Activated CD4-positive, alpha-beta T cell treated with anti-CD3 and anti-CD28 coated beads, Interleukin-2, amount 10 ng/mL, durations not matched to agents 7 days and 5 days (primary cell): ENCODE measurements at regions not wholly inside any gene's neighbourhood (a gene's known extent, or its start where the extent isn't known, plus 50 kb on each side); places are given as distances from the start of the nearest gene placed in this dataset.
"Not testable (repeated sequence)": the region's sequence is repeated elsewhere in the genome, so short reads cannot be mapped to it uniquely, and the experiment has no call there.

ENCODE experiments used
- CTCF ChIA-PET: fragments of 350-600 bp; sonication (Branson Sonifier 250); formaldehyde crosslinking; loops from one replicate; lab custom pipeline; 2021; ENCODE audit warnings: antibody characterized with exemption; lab: Charles Lee
- POLR2A ChIA-PET: fragments of 350-600 bp; sonication (Branson Sonifier 250); formaldehyde crosslinking; loops from one replicate; lab custom pipeline; 2021; ENCODE audit warnings: antibody characterized with exemption; lab: Charles Lee
- DNase-seq: peaks from one replicate; pipeline ENCODE4 v3.0.0-alpha.2; 2020
- H3K27ac Mint-ChIP-seq: one replicate; pipeline ENCODE4 v1.8.0; 2021; ENCODE audit warnings: mild to moderate bottlenecking, moderate library complexity, mixed read lengths
- H3K27me3 Mint-ChIP-seq: one replicate; pipeline ENCODE4 v1.8.0; 2021; ENCODE audit warnings: mixed read lengths
- H3K36me3 Mint-ChIP-seq: one replicate; pipeline ENCODE4 v1.8.0; 2021; ENCODE audit warnings: low read depth, mixed read lengths
- H3K4me1 Mint-ChIP-seq: one replicate; pipeline ENCODE4 v1.8.0; 2021; ENCODE audit warnings: mixed read lengths
- H3K4me3 Mint-ChIP-seq: one replicate; pipeline ENCODE4 v1.8.0; 2021; ENCODE audit warnings: mild to moderate bottlenecking, moderate library complexity, mixed read lengths
- H3K9me3 Mint-ChIP-seq: one replicate; pipeline ENCODE4 v1.8.0; 2021; ENCODE audit warnings: mixed read lengths

- DNase-seq: no peak
- peaks cover 13% of the 10 kb centered on the region for H3K27me3 Mint-ChIP-seq
- H3K27ac Mint-ChIP-seq: no peak overlapping the region
- no peak overlapping the region for H3K4me3 Mint-ChIP-seq
- ChIA-PET POLR2A (no interaction called here), CTCF (no interaction called here)
- no peaks in the 10 kb centered on the region for H3K4me1 Mint-ChIP-seq
- no peaks in the 10 kb centered on the region for H3K9me3 Mint-ChIP-seq
- H3K36me3 Mint-ChIP-seq: no peaks in the 10 kb centered on the region
Observed at GRCh38 chr19:34085336-34085735, 87.0 kb upstream of the LSM14A start.

- no peaks in the 10 kb centered on the region for H3K9me3 Mint-ChIP-seq
- H3K36me3 Mint-ChIP-seq: no peaks in the 10 kb centered on the region
- no peak overlapping the region for H3K4me3 Mint-ChIP-seq
- H3K4me1 Mint-ChIP-seq: no peaks in the 10 kb centered on the region
- H3K27ac Mint-ChIP-seq: no peak overlapping the region
- peaks cover 2% of the 10 kb centered on the region for H3K27me3 Mint-ChIP-seq
- DNase-seq: no peak
- ChIA-PET POLR2A (no interaction called here), CTCF (interaction anchor here (1.7 kb wide), 1 partner anchor 8 kb away, joined by 6 read pairs; no protein-coding TSS in a partner anchor)
Observed at GRCh38 chr19:34088292-34088691, 84.0 kb upstream of the LSM14A start.

GRCh38 chr19:34089566-34089965, 82.7 kb upstream of the LSM14A start:
- POLR2A ChIA-PET: no interaction called here
- peaks cover 2% of the 10 kb centered on the region for H3K27me3 Mint-ChIP-seq
- CTCF ChIA-PET: interaction anchor here (0.6 to 1.7 kb wide), 3 partner anchors 147 to 1483 kb away, joined by 3 to 10 read pairs (median 3); no protein-coding TSS in a partner anchor
- no peak overlapping the region for H3K4me3 Mint-ChIP-seq
- no peaks in the 10 kb centered on the region for H3K36me3 Mint-ChIP-seq
- H3K4me1 Mint-ChIP-seq: no peaks in the 10 kb centered on the region
- H3K27ac Mint-ChIP-seq: no peak overlapping the region
- no peak for DNase-seq
- H3K9me3 Mint-ChIP-seq: no peaks in the 10 kb centered on the region

GRCh38 chr19:34094960-34095359, 77.3 kb upstream of the LSM14A start:
- CTCF ChIA-PET: interaction anchor here (0.6 kb wide), 1 partner anchor 246 kb away, joined by 5 read pairs; no protein-coding TSS in a partner anchor
- Mint-ChIP-seq H3K4me3 (no peak overlapping the region), H3K27ac (no peak overlapping the region), H3K27me3 (peaks cover 11% of the 10 kb centered on the region), H3K9me3 (no peaks in the 10 kb centered on the region), H3K36me3 (no peaks in the 10 kb centered on the region), H3K4me1 (no peaks in the 10 kb centered on the region)
- POLR2A ChIA-PET: no interaction called here
- no peak for DNase-seq

GRCh38 chr19:34095411-34095810, 76.9 kb upstream of the LSM14A start:
- H3K27ac Mint-ChIP-seq, POLR2A ChIA-PET, H3K9me3 Mint-ChIP-seq, H3K4me3 Mint-ChIP-seq, DNase-seq, H3K4me1 Mint-ChIP-seq, H3K36me3 Mint-ChIP-seq: not testable (repeated sequence)
- CTCF ChIA-PET: interaction anchor here (1.1 to 1.8 kb wide), 2 partner anchors 8 to 317 kb away, joined by 6 to 20 read pairs; no protein-coding TSS in a partner anchor
- H3K27me3 Mint-ChIP-seq: peaks cover 15% of the 10 kb centered on the region

GRCh38 chr19:34096020-34096915, 76.0 kb upstream of the LSM14A start:
- H3K36me3 Mint-ChIP-seq: no peaks in the 10 kb centered on the region
- H3K27ac Mint-ChIP-seq: no peak overlapping the region
- DNase-seq: peak; percentile 12
- H3K27me3 Mint-ChIP-seq: peaks cover 15% of the 10 kb centered on the region
- no peaks in the 10 kb centered on the region for H3K4me1 Mint-ChIP-seq
- H3K4me3 Mint-ChIP-seq: no peak overlapping the region
- no peaks in the 10 kb centered on the region for H3K9me3 Mint-ChIP-seq
- ChIA-PET CTCF (interaction anchor here (1.1 to 1.8 kb wide), 4 partner anchors 9 to 318 kb away, joined by 3 to 20 read pairs (median 4); no protein-coding TSS in a partner anchor), POLR2A (no interaction called here)

- no peak overlapping the region for H3K4me3 Mint-ChIP-seq
- H3K9me3 Mint-ChIP-seq: no peaks in the 10 kb centered on the region
- no peak overlapping the region for H3K27ac Mint-ChIP-seq
- no peaks in the 10 kb centered on the region for H3K4me1 Mint-ChIP-seq
- ChIA-PET POLR2A (no interaction called here), CTCF (interaction anchor here (0.6 kb wide), 1 partner anchor 24 kb away, joined by 3 read pairs; no protein-coding TSS in a partner anchor)
- peaks cover 5% of the 10 kb centered on the region for H3K27me3 Mint-ChIP-seq
- no peaks in the 10 kb centered on the region for H3K36me3 Mint-ChIP-seq
- no peak for DNase-seq
Observed at GRCh38 chr19:34104096-34104495, 68.2 kb upstream of the LSM14A start.

GRCh38 chr19:34104557-34104956, 67.7 kb upstream of the LSM14A start:
- no peaks in the 10 kb centered on the region for H3K4me1 Mint-ChIP-seq
- H3K27ac Mint-ChIP-seq: no peak overlapping the region
- no peaks in the 10 kb centered on the region for H3K36me3 Mint-ChIP-seq
- DNase-seq: no peak
- ChIA-PET POLR2A (no interaction called here), CTCF (no interaction called here)
- H3K4me3 Mint-ChIP-seq: no peak overlapping the region
- H3K9me3 Mint-ChIP-seq: no peaks in the 10 kb centered on the region
- peaks cover 6% of the 10 kb centered on the region for H3K27me3 Mint-ChIP-seq

GRCh38 chr19:34109596-34109995, 62.7 kb upstream of the LSM14A start:
- Mint-ChIP-seq H3K4me1 (no peaks in the 10 kb centered on the region), H3K27me3 (peaks cover 4% of the 10 kb centered on the region), H3K27ac (no peak overlapping the region), H3K36me3 (no peaks in the 10 kb centered on the region), H3K9me3 (no peaks in the 10 kb centered on the region), H3K4me3 (no peak overlapping the region)
- ChIA-PET POLR2A (no interaction called here), CTCF (no interaction called here)
- no peak for DNase-seq

GRCh38 chr19:34118879-34119748, 53.2 kb upstream of the LSM14A start:
- peaks cover 4% of the 10 kb centered on the region for H3K27me3 Mint-ChIP-seq
- no peak overlapping the region for H3K27ac Mint-ChIP-seq
- CTCF ChIA-PET: interaction anchor here (1.4 to 1.8 kb wide), 3 partner anchors 22 to 75 kb away, joined by 3 to 7 read pairs (median 3); no protein-coding TSS in a partner anchor
- H3K4me3 Mint-ChIP-seq: no peak overlapping the region
- H3K36me3 Mint-ChIP-seq: no peaks in the 10 kb centered on the region
- H3K4me1 Mint-ChIP-seq: peaks cover 10% of the 10 kb centered on the region
- H3K9me3 Mint-ChIP-seq: no peaks in the 10 kb centered on the region
- DNase-seq: peak; percentile 10
- POLR2A ChIA-PET: no interaction called here

- Mint-ChIP-seq H3K27me3 (peaks cover 7% of the 10 kb centered on the region), H3K36me3 (no peaks in the 10 kb centered on the region), H3K4me1 (peaks cover 10% of the 10 kb centered on the region), H3K27ac (no peak overlapping the region), H3K9me3 (no peaks in the 10 kb centered on the region), H3K4me3 (no peak overlapping the region)
- DNase-seq: no peak
- ChIA-PET POLR2A (no interaction called here), CTCF (interaction anchor here (1.4 to 1.8 kb wide), 3 partner anchors 23 to 74 kb away, joined by 3 to 7 read pairs (median 3); no protein-coding TSS in a partner anchor)
Observed at GRCh38 chr19:34120141-34120540, 52.2 kb upstream of the LSM14A start.

- H3K4me3 Mint-ChIP-seq: no peak overlapping the region
- H3K4me1 Mint-ChIP-seq: peaks cover 10% of the 10 kb centered on the region
- no peak overlapping the region for H3K27ac Mint-ChIP-seq
- POLR2A ChIA-PET: no interaction called here
- peaks cover 7% of the 10 kb centered on the region for H3K27me3 Mint-ChIP-seq
- no peaks in the 10 kb centered on the region for H3K36me3 Mint-ChIP-seq
- no peaks in the 10 kb centered on the region for H3K9me3 Mint-ChIP-seq
- CTCF ChIA-PET: interaction anchor here (0.6 to 2.1 kb wide), 2 partner anchors 343 to 749 kb away, joined by 4 to 5 read pairs; no protein-coding TSS in a partner anchor
- DNase-seq: peak; percentile 68
Observed at GRCh38 chr19:34120846-34121639, 51.3 kb upstream of the LSM14A start.
